ENCODE measurements at regions not wholly inside any gene's neighbourhood (a gene's known extent, or its start where the extent isn't known, plus 50 kb on each side); places are given as distances from the start of the nearest gene placed in this dataset.

DNA sequence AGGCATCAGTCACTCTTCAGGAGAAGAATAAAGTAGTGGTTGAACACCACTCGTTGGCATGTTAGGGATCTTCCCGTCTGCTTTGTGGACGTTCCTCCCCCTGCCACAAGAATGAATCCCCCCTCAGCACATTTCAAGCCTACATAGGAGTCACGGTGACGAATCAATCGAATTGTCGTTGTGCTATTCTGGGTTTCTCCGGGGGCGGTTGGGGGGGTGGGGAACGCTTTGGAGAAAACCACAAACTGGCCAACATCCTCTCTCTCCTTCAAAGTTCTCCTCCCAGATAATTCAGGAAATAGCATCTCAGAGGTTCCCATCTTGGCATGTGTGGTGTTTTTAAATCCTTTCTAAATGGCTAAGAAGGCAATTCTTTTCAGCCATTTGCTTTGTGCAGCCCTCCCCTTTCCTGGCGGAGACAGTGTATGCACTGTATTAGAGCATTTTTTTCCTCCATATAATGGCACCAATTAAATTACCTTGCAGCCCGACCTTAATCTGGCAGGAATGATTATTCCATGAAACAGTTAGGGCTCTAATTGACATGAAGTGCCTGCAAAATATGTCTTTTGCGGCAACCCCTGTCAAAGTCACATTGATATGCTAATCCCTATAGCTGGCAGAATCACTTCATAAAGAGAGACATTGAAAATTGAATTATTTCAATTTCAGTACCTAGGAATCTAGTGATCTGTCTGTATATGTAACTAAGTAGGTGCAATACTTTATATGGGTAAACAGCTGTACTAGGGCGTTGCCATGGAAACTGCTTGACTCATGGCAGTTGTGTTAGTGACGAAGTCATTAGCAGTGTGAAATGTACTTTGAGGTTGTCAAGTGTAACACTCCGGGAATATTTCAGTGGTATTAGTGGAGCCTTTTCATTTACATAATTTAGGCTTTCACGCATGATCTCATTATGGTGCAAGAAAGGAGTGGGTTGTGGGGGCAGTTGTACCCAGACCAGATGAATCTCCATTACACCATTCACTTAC lies 323.4 kb upstream of the SLC14A2 start:
- no peak overlapping the region for H3K14ac ChIP-seq (replicated peaks; ENCODE audit: low read depth, low read length)
- no peak overlapping the region for H4K8ac ChIP-seq (ENCODE audit: low read depth in 2 of 2, low read length in 2 of 2)
- intact Hi-C loops (cut with micrococcal nuclease), result no loop called here
- H2BK5ac ChIP-seq (ENCODE audit: low read depth, low read length, poor library complexity, severe bottlenecking), result no peak overlapping the region
- 83% methylated on average over 1 of the region's 17 CpGs; no CpG with 5 or more reads in 1 of the 2 experiments for WGBS, 2 experiments (ENCODE audit: extremely low coverage in 2 of 2, insufficient read length in 1 of 2)
- DNase-seq (no peak), ATAC-seq (ENCODE audit: low read depth) (no peak)
- POLR2A ChIA-PET (ENCODE audit: unreplicated experiment), result no interaction called here
- H2BK15ac ChIP-seq (ENCODE audit: low read depth, low read length), result no peak overlapping the region
- in situ Hi-C loops (cut with MboI; ENCODE audit: low sequenced_read_pairs), result no loop called here
- H3K56ac ChIP-seq (ENCODE audit: extremely low read depth, insufficient read depth, low read length), result no peak overlapping the region
- dilution Hi-C loops (cut with HindIII; ENCODE audit: low sequenced_read_pairs, unreplicated experiment), result no loop called here
- no peaks in the 10 kb centered on the region for H3K36me3 ChIP-seq (ENCODE audit: control insufficient read depth, insufficient read depth, low read length)
- H3K9me3 ChIP-seq (ENCODE audit: control insufficient read depth, insufficient read depth, low read length), result no peaks in the 10 kb centered on the region
- no TSS peak for BruUV-seq (replicated peaks)
- no peak overlapping the region for H2AFZ ChIP-seq (replicated peaks; ENCODE audit: low read length, poor library complexity)
- no peak overlapping the region for H2BK20ac ChIP-seq (ENCODE audit: low read depth, low read length)
- H4K91ac ChIP-seq (ENCODE audit: insufficient read depth, low read depth, low read length), result no peak overlapping the region
- H4K5ac ChIP-seq (ENCODE audit: low read depth, low read length), result no peak overlapping the region
- no peaks in the 10 kb centered on the region for H3K4me1 ChIP-seq (ENCODE audit: control insufficient read depth, insufficient read depth, low read length)
- CTCF ChIA-PET, result no interaction called here
- H3K23ac ChIP-seq (ENCODE audit: low read depth, low read length), result no peak overlapping the region
- no peak overlapping the region for H3K4me2 ChIP-seq (ENCODE audit: low read depth, low read length)
- H3K79me1 ChIP-seq (ENCODE audit: low read depth in 1 of 2, low read length in 2 of 2), result no peaks in the 10 kb centered on the region
- H3K9ac ChIP-seq (ENCODE audit: low read depth, low read length), result no peak overlapping the region
- H3K27ac ChIP-seq (ENCODE audit: insufficient read depth, low read length), result no peak overlapping the region
- no peaks in the 10 kb centered on the region for H3K9me1 ChIP-seq (ENCODE audit: insufficient read depth, low read length)
- no peak overlapping the region for H2BK120ac ChIP-seq (ENCODE audit: low read depth, low read length)
- no peak overlapping the region for H3K4me3 ChIP-seq (ENCODE audit: insufficient read depth, low read depth, low read length)
- no peak overlapping the region for H2AK5ac ChIP-seq (ENCODE audit: low read depth, low read length)
- H3K4ac ChIP-seq (ENCODE audit: low read depth, low read length), result no peak overlapping the region
- no peak overlapping the region for H3K18ac ChIP-seq (ENCODE audit: low read depth, low read length)
- H2AK9ac ChIP-seq (replicated peaks; ENCODE audit: low read depth, low read length, poor library complexity), result no peak overlapping the region
- H3K27me3 ChIP-seq (ENCODE audit: control insufficient read depth, insufficient read depth, low read length), result peaks cover 7% of the 10 kb centered on the region
- no peaks in the 10 kb centered on the region for H4K20me1 ChIP-seq (ENCODE audit: insufficient read depth, low read length)
- TF ChIP-seq RFX5 (IDR thresholded peaks at IDR 0.05; ENCODE audit: low read depth, low read length), result no peak
- no peak for TF ChIP-seq SMC3 (IDR thresholded peaks at IDR 0.05; ENCODE audit: low read depth, low read length)
- TF ChIP-seq POLR2A (IDR thresholded peaks at IDR 0.05; ENCODE audit: low read depth, low read length), result no peak
- TF ChIP-seq CTCF (conservative IDR thresholded peaks at IDR 0.05; ENCODE audit: low read depth, low read length), result no peak

All from IMR-90 (cell line).